HPDE6-E6E7 (cell line): ENCODE measurements at regions not wholly inside any gene's neighbourhood (a gene's known extent, or its start where the extent isn't known, plus 50 kb on each side); places are given as distances from the start of the nearest gene placed in this dataset.
A peak's percentile ranks its signal among the peaks of the same experiment; 100 is the strongest.
"Not testable (repeated sequence)": the region's sequence is repeated elsewhere in the genome, so short reads cannot be mapped to it uniquely, and the experiment has no call there.

Experiments used
- DNase-seq: peaks from one replicate; pipeline ENCODE4 v3.0.0; 2011; ENCODE audit warnings: missing footprints; ENCODE audit errors: extremely low spot score

DNA sequence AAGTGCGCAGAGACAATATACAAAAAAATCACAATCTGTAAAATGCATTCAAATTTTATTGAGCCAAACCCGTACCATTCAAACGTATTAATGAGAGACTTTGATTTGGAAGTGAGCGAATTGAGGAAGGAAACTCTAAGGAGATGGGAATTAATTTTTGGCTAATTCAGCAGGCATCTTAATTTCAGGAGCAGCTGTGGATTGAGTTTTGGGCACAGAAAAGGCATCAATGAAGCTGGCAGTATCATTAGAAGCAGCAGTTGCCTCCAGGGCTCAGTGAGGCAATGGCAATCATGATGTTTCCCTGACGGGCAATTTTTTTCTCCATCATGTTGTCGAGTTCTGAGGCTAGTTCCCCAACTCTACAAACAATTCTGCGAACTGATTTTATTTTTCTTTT is 2041.6 kb downstream of the NCAM2 start:
- no peak for DNase-seq

DNA sequence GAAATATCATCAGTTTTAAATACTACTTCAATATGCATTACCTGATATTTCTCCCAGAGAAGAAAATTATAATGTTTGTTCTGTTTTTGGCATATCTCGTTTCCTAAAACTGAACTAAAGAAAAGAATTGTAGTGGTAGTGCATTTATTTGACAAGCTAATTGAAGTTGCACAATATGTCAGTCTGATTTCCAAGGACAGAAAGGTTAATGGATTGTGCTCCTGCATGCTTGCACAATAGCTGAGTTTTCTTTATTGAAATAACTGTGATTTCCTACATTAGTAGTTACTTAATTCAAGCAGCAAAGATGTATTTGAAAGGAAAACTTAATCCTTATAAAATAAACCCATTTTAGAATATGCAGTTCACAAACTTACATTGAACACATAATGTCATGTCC is 2047.7 kb downstream of the NCAM2 start:
- DNase-seq, result no peak

DNA sequence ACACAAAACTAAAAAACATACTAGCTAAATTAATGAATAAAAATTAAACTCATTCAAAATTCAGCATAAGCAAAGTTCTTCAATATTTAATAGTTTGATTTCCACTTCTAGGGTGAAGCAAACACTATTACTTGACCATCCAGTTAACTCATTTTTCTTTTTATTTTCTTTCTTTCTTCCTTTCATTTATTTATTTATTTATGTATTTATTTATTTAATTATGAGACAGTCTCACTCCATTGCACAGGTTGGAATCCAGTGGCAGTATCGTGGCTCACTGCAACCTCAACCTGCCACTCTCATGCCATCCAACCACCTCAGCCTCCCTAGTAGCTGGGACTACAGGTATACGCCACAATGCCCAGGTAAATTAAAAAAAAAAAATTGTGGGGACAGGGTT is 2069.5 kb downstream of the NCAM2 start:
- no peak for DNase-seq

DNA sequence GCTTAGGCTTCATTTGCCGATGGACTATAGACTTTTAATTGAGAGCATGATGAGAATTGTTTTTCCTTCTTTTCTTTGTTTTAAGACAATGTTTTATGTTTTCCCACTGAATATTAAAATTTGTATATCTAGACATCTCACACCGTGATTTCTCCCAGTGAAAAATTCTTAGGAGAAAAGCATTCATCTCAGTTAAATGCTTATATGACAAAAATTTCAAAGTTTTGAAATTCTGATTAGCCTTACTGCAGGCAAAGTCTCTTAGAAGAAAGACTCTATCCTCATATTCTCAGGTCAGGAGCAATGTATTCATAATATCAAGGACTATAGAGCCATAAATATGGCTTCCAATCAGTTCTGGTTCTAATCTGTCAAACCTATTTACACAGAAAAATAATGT is 2085.0 kb downstream of the NCAM2 start:
- DNase-seq, result no peak

DNA sequence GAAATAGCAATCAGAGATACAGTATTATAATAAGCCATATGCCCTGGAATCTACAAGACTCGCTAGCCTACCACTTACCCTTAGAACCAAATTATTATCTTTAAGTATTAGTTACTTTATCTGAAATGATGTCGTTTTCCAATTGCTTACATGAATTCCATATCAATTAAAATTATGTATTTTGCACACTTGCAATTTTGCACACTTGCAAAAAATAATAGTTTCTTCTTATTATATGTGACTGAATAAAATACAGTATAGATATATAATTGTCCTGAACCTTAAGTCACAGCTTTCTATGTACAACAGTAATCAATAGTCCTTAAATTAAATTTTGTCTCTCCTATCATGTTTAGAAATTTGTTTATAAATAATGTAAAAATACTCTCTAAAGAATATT is 2095.1 kb downstream of the NCAM2 start:
- DNase-seq, result no peak

DNA sequence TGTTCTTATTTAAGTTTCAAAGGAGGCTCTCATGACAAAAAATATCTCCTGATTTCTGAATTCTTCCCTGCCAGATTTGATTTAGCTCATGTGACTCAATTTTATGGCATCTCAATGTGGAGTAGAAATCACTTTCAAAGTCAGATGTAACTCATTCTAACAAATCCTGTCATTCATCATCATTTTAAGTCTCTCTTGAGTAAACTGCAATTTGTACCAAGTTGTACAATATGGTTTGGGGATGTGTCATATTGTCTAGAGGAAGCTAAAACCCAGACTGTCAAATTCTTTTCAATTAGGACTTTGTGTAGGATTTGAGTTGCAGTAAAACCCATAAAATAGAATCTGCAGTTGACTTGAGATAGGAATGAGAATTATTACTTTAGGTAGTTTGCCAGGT is 2101.0 kb downstream of the NCAM2 start:
- no peak for DNase-seq

DNA sequence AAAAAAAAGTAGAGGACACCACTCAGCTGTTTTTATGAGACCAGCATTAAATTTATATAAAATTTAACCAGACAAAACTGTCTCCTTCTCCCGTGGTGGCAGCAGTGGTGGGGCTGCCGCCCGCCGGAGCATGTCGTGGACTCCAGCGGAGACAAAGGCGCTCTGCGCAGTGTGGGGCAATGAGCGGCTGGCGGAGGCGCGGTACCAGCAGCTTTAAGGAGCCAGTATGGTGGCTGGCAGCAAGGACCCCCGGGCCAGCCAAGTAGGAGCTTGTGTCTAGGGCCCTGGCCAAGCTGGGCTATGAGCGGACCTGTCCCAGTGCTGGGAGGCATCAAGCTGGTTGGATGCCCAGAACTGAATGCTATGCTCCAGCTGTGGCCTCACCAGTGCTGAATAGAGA is 2102.9 kb downstream of the NCAM2 start:
- DNase-seq, result no peak

DNA sequence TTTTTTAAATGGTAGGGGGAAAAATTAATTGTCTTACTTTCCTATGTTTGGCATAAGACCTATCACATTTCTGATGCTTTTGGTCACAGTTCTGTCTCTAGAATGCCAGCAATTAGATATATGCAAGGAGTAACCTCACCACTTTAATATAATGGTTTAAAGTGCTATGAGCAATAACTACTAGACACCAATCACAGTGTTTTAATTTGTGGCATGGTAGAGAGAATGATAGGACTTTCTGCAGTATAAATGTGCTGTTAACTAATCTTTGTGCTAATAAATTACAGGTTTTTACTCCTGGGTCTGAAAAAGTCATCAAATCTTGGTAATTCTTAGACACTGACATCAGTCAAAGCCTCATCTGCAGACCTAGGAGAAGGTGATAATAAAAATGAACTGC is 2110.3 kb downstream of the NCAM2 start:
- no peak for DNase-seq

DNA sequence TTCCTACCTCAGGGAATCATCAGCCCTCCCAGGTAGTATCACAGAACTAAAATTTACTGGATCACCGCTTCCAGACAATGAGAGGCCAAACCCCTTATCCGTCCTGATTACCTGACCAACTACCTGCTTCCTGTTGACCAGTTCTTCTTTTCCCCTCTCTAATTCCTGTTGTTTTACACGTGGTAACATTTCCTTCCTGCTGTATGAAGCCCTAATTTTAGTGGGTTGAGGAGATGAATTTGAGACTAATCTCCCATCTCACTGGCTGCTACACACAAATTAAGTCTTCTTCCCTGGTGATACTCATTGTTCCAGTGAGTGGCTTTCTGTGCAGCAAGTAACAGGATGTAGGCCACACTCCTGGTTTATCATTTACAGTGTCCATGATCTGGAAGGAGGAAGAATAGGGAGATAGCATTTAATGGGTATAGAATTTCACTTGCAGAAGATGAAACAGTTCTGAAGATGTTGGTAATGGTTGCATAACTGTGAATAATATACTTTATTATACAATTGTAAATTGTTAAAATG is 2112.9 kb downstream of the NCAM2 start:
- no peak for DNase-seq

DNA sequence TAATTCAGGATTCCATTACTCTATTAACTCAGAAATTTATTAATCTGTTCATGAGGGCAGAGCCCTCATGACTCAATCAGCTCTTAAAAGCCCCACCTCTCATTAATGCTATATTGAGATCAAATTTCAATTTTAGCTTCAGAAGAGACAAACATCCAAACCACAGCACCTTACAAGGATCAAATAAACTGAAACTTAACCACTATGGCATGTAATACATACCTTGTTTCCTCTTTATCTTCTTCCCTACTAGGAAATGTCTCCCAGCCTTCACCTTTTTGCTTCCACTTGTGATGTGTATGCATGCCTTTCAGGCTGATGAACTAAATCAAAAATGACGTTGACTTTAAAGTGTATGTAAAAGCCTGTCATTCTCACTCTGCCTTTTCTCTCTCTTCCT is 2121.3 kb downstream of the NCAM2 start:
- DNase-seq, result no peak

DNA sequence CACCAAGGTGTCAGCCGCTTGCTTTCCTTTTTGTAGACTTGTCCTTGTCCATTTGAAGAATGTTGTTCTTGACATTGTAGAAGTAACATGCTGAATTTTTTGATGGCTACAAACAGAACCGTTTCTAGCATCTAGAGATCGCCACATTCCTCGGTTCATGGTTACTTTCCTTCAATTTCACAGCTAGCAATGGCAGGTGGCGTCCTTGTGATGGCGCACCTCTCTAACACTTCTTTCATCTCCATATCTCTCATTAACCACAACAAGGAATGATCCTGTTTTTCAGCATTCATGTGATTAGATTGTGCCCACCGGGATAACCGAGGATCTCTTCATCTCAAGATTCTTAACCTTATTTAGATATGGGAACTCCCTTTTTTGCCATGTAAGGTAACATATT is 2129.8 kb downstream of the NCAM2 start:
- no peak for DNase-seq

DNA sequence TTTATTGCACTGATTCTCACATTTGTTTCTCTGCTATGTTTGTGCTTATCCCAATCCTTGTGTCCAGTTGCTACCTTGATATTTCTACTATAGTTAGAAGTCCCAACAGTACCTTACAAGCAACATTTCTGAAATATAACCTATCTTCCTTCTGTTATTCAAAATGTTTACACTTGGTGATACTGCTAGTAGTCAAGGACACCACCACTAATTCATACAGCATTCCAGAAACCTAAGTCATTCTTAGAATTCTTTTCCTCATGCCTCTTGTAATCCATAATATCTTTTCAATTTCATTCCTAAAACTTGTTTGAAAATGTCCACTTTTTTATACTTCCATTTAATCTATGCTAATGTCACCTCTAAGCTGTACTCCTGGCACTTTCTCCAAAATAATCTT is 2132.1 kb downstream of the NCAM2 start:
- no peak for DNase-seq

DNA sequence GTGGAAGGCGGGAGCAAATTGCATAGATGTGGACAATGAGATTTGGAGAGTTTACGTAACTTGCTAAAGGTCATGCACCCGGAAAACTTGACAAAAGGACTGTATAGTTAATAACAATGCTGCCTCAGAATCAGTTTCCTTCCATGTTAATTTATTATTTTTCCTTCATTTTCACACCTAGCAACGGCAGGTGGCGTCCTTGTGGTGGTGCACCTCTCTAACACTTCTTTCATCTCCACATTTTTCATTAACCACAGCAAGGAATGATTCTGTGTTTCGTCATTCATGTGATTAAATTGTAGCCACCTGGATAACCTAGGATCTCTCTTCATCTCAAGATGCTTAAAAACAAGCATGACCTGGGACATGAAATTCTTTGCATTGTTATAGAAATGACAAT is 2133.0 kb downstream of the NCAM2 start:
- no peak for DNase-seq

DNA sequence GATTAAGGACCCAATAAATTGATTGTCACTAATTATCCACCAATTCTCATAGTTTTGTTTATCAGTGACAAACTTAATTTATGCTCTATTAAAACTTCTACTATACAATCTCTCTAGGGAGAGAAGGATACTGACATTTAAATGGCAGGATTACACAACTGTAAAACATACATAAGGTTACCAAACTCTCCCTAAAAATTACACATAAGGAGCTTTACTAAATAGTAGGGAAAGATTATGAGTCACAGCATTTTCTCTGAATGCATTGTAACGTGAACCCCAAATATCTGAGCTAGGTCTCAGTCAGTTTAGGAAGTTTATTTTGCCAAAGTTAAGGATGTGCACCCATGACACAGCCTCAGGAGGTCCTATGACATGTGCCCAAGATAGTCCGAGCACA is 2140.6 kb downstream of the NCAM2 start:
- no peak for DNase-seq

DNA sequence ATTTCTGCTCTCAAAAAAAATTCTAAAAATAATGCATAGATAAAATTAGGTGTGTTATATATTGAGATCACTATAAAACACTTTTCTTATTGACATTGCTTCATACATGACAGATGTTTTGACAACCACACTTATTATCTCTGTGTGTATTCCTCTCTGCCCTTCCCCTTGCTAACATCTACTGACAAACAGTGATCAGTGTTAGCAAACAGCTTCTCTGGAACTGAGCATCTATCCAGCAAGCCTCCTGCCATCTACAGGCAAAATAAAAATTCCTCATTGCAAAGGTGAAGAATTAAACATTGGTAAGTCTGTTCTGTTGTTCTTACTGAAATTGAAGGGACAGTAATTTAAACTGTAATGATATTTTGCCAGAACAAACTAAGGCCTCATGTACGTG is 2153.9 kb downstream of the NCAM2 start:
- no peak for DNase-seq

DNA sequence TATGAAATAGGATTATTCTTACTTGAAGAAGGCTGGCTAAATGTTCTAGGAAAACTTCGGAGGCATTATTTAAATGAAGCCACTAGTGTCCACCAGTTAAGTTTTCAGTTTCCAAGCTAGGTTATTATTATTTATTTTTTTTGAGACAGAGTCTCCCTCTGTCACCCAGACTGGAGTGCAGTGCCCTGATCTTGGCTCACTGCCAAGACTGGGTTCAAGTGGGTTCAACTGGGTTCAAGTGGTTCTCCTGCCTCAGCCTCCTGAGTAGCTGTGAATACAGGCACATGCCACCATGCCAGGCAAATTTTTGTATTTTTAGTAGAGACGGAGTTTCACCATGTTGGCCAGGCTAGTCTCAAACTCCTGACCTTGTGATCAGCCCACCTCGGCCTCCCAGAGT is 2155.6 kb downstream of the NCAM2 start:
- not testable (repeated sequence) for DNase-seq

DNA sequence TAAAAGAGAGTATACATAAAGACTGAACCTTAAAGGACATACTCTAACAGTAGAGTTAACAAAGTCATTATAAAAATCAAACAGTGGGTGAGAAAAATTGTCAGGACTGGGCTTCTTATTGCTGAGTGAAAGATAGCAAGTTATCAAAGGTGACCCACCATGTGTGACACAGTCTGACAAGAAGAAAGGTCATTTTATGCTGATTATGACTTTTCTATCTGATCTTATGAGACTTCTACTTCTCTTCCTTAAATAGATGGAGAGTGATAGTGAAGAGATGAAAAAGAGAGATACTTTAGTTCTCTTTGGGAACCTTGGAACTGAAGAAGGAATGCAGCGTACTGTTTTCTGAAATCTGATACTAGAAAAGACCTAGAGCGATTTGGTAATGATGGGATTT is 2157.1 kb downstream of the NCAM2 start:
- DNase-seq, result no peak

DNA sequence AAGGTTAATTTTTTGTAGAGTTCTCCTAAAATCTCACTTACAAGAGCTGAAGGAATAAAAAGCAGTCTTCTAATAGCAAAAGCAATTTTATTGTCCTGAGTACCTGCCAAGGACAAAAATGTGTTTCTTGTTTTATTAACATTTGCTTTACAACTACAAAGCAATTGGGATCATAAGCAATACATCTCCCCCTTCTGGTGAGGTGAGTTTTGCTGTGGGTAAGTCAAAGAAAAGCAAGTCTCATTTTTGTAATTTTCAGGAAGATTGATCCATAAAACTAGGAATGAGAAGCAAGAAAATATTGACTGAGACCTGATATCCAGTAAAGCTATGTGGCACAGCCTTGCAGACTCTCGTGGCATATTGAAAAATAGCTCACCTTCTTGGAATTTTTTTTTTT is 2162.7 kb downstream of the NCAM2 start:
- no peak for DNase-seq

DNA sequence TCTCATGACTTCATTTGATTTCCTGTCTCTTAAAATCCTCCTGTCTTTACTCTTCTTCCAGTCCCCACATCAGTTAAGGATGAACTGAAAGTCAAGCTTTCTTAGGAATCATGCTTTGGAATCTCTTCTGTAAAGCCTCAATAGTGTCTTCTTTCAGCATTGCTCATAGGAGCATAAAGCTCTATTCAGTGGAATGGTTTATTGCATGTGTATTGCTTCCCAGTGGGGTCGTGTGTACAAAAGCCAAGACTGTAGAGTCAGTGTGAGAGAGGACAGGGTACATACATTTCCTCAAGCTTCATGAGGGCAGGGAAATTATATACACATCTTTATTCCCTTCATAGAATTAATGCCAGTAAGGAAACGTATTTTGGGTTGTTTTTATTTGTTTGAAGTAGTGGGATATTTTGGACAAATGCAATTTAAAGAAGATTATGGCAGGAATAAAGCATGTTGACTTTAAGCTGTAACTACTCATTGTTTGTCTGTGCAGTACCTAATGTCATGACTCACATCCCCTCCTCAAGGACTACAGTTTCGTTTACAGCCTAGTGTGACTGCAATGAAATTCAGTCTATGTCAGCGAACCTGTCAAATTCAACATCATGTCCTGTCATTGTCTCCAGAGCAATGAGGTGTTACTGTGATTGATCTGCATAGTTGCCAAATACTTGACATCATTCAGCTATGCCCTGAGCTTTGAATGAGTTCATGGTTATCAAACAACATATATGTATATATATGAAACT is 2164.2 kb downstream of the NCAM2 start:
- DNase-seq, result peak; percentile 3
